Skeletal muscle satellite cell (primary cell): ENCODE measurements at regions not wholly inside any gene's neighbourhood (a gene's known extent, or its start where the extent isn't known, plus 50 kb on each side); places are given as distances from the start of the nearest gene placed in this dataset.

Experiments
- H3K27me3 ChIP-seq: 2 replicates; pipeline ENCODE4 v1.7.0; 2013; ENCODE audit warnings: low read length; ENCODE audit not compliant: control insufficient read depth, insufficient read depth
- H3K36me3 ChIP-seq: 2 replicates; pipeline ENCODE4 v1.7.0; 2013; ENCODE audit warnings: mild to moderate bottlenecking, control low read depth, low read length; ENCODE audit not compliant: insufficient read depth
- H3K4me1 ChIP-seq: 2 replicates; pipeline ENCODE4 v1.7.0; 2013; ENCODE audit warnings: low read length; ENCODE audit not compliant: control insufficient read depth, insufficient read depth
- H3K4me2 ChIP-seq: 2 replicates; pipeline ENCODE4 v1.7.0; 2013; ENCODE audit warnings: mild to moderate bottlenecking, low read length
- H3K4me3 ChIP-seq: 2 replicates; pipeline ENCODE4 v1.7.0; 2013; ENCODE audit warnings: low read length
- H3K9ac ChIP-seq: 2 replicates; pipeline ENCODE4 v1.7.0; 2013; ENCODE audit warnings: mild to moderate bottlenecking, low read depth, low read length, moderate library complexity
- H3K9me3 ChIP-seq: replicated peaks from 2 replicates; pipeline ENCODE4 v1.7.0; 2013; ENCODE audit warnings: mild to moderate bottlenecking, control low read depth, low read length

DNA sequence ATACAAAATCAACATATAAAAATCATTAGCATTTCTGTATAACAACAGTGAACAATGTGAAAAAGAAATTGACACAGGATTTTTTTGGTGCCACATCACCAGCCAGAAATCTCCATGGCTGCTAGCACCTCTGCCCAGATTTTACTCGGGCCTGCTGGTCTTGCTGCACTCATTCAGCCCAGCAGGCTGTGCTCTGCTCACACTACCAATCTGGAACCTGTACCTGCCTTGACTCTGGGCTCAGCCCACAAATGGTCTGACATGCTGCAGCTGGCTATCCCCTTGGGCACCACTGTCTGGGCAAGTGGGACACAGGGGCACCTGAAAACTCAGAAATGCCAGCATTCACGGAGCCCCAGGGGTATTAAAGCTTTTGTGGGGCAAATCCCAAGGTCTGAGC is 392.5 kb upstream of the NRXN1 start:
- no peak overlapping the region for H3K9ac ChIP-seq
- H3K27me3 ChIP-seq: no peaks in the 10 kb centered on the region
- no peaks in the 10 kb centered on the region for H3K9me3 ChIP-seq
- no peaks in the 10 kb centered on the region for H3K36me3 ChIP-seq
- H3K4me3 ChIP-seq: no peak overlapping the region
- H3K4me1 ChIP-seq: no peaks in the 10 kb centered on the region
- no peak overlapping the region for H3K4me2 ChIP-seq

DNA sequence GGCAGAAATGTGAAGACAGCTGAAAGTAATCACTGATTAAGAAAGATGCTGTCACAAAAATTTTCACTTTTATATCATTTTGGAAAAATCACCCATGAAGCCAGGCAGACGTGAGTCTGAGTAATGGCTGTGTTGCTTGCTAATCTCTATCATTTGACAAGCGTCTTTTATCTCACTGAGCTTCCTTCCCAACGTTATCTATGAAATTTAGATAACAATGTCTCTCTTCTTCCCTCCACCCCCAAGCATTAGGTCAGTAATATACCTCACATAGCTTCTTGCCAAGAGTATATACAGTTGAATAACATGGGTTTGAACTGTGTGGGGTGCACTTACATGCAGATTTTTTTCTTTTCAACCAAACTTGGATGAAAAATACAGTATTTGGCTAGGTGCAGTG is 388.6 kb upstream of the NRXN1 start:
- no peaks in the 10 kb centered on the region for H3K27me3 ChIP-seq
- no peaks in the 10 kb centered on the region for H3K9me3 ChIP-seq
- H3K4me2 ChIP-seq: no peak overlapping the region

DNA sequence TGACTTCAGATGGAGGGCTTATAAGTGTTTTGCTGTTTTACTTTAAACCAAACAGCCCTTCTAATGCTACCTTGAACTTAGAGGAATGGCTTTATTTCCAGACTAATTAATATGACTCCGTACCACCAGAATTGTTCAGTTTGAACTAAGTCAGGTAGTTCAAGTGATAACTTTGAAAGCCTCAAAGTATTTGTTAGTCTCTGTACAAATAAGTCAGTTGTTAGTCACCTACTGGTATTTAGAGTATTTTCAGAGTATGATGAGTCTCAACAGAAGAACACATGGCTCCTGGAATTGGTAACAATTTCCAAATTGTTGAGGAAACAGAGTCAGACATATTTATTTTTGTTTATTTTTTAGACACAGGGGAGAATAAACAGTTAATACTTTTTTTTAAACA is 381.8 kb upstream of the NRXN1 start:
- Histone ChIP-seq H3K9ac (no peak overlapping the region), H3K4me2 (no peak overlapping the region), H3K4me1 (no peaks in the 10 kb centered on the region), H3K9me3 (no peaks in the 10 kb centered on the region), H3K27me3 (no peaks in the 10 kb centered on the region), H3K4me3 (no peak overlapping the region), H3K36me3 (no peaks in the 10 kb centered on the region)

More for the DNA sequence above, 388.6 kb upstream of the NRXN1 start:
- no peak overlapping the region for H3K4me3 ChIP-seq
- H3K36me3 ChIP-seq: no peaks in the 10 kb centered on the region
- H3K4me1 ChIP-seq: no peaks in the 10 kb centered on the region
- H3K9ac ChIP-seq: no peak overlapping the region

DNA sequence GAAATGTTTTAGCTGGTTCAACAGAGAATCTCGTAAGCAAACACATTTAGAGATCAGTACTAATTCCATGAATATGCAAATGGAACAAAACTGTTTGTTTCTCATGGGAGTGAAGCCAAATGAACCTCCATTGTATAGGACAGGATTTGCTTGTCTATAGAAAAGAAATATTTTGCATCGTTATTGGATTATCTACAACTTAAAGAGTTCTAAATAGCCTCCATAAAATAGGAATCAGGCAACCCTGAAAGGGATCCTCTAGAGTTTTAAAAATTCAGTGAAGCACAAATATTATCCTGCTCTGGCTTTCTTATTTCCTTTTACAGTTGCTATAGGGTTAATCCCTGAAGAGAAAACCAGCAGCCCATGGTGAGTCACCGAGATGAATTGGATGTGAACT is 378.4 kb upstream of the NRXN1 start:
- Histone ChIP-seq H3K9me3 (no peaks in the 10 kb centered on the region), H3K9ac (no peak overlapping the region), H3K4me3 (no peak overlapping the region), H3K4me1 (no peaks in the 10 kb centered on the region), H3K27me3 (no peaks in the 10 kb centered on the region), H3K4me2 (no peak overlapping the region), H3K36me3 (no peaks in the 10 kb centered on the region)

DNA sequence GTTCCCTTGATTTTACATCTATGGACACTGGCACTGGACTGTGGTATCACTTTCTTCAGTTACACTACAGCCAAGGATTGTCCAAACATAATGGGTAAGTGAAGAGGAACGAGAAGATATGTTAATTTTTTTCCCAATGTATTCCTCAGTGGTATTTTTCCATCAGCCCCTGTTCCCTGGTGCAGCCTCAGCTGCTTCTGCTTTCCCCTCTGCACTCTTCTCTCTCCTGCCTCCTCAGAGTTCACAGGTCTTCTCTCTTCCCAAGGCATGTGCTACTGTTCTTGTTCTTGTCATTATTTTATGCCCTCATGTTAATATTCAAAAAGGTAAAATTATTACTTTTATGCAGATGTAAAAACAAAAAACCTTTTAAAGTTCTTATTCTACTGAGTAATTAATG is 378.0 kb upstream of the NRXN1 start:
- H3K27me3 ChIP-seq: no peaks in the 10 kb centered on the region
- H3K4me3 ChIP-seq: no peak overlapping the region
- H3K4me2 ChIP-seq: no peak overlapping the region
- H3K36me3 ChIP-seq: no peaks in the 10 kb centered on the region
- H3K4me1 ChIP-seq: no peaks in the 10 kb centered on the region
- H3K9ac ChIP-seq: no peak overlapping the region
- H3K9me3 ChIP-seq: no peaks in the 10 kb centered on the region

DNA sequence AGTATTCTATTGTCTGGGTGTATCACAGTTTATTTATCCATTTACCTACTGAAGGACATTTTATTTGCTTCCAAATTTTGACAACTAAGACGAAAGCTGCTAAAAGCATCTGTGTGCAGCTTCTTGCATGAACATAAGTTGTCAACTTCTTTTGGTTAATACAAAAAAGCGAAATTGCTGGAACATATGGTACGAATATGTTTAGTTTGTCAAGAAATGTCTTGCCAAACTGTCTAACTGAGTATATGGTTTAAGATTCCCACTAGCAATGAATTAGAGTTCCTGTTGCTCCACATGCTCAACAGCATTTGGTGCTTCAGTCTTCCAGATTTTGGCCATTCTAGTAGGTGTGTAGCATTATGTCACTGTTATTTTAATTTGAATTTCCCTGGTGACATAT is 372.3 kb upstream of the NRXN1 start:
- Histone ChIP-seq H3K4me2 (no peak overlapping the region), H3K4me3 (no peak overlapping the region), H3K9me3 (no peaks in the 10 kb centered on the region), H3K9ac (no peak overlapping the region), H3K27me3 (no peaks in the 10 kb centered on the region), H3K36me3 (no peaks in the 10 kb centered on the region), H3K4me1 (no peaks in the 10 kb centered on the region)

DNA sequence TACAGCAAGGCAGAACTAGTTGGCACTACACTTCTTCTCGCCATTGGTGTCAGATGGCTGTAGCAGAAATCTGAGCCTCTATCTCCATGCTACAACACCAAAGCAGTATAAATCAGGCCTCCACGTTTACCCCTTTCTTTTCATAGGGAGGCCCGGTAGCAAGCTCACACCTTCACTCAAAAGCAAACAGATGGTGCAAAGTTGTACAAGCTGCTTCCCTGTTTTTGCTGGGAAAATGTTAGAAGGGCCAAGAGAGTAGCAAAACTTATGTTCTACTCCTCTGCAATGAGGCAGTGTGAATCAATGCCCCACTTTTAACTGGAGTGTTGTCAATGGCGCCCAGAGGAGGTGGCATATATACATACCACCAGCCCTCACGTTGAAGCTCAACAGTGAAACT is 369.6 kb upstream of the NRXN1 start:
- H3K9me3 ChIP-seq: no peaks in the 10 kb centered on the region
- no peak overlapping the region for H3K4me3 ChIP-seq

DNA sequence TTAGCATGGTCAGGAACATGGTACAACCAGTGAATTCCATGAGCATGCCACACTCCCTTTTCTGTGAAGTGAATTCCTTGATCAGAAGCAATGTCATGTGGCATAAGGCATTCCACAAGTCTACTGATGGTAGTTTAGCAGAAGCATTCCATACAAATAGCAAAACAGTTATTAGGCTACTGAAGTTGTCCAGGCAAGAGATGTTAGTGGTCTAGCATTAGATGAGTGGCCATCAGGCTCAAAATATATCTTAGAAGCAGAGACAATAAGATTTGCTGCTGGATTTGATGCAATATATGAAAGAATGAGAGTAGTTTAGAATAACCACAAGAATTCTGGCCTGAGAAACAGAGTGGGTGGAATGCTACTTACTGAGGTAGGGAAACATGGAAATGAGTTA is 355.3 kb upstream of the NRXN1 start:
- Histone ChIP-seq H3K9ac (no peak overlapping the region), H3K36me3 (no peaks in the 10 kb centered on the region), H3K9me3 (peaks cover 2% of the 10 kb centered on the region), H3K4me1 (no peaks in the 10 kb centered on the region), H3K4me2 (no peak overlapping the region), H3K27me3 (no peaks in the 10 kb centered on the region), H3K4me3 (no peak overlapping the region)

More for the DNA sequence above, 369.6 kb upstream of the NRXN1 start:
- Histone ChIP-seq H3K4me2 (no peak overlapping the region), H3K9ac (no peak overlapping the region), H3K36me3 (no peaks in the 10 kb centered on the region), H3K27me3 (no peaks in the 10 kb centered on the region), H3K4me1 (no peaks in the 10 kb centered on the region)

DNA sequence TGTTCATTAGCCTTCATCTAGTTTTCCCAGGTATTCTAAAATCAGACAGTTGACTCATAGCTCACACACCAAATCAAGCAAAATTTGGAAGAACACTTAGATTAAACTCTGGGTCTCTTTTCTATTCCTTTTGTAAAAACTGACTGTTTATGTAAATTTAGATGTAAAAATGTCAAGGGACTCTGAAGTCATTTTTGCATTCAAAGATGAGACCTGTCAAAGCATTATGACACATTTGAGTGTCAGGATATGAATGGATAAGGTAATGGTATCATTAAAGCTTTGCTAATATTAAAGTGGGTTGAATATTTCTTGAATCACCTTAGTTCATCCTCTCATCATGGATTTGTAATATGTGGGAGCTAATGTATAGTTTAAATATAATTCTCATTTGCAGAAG is 348.1 kb upstream of the NRXN1 start:
- no peaks in the 10 kb centered on the region for H3K36me3 ChIP-seq
- H3K4me2 ChIP-seq: no peak overlapping the region
- H3K4me1 ChIP-seq: no peaks in the 10 kb centered on the region
- H3K27me3 ChIP-seq: no peaks in the 10 kb centered on the region
- H3K9ac ChIP-seq: no peak overlapping the region
- H3K4me3 ChIP-seq: no peak overlapping the region
- H3K9me3 ChIP-seq: peaks cover 7% of the 10 kb centered on the region

DNA sequence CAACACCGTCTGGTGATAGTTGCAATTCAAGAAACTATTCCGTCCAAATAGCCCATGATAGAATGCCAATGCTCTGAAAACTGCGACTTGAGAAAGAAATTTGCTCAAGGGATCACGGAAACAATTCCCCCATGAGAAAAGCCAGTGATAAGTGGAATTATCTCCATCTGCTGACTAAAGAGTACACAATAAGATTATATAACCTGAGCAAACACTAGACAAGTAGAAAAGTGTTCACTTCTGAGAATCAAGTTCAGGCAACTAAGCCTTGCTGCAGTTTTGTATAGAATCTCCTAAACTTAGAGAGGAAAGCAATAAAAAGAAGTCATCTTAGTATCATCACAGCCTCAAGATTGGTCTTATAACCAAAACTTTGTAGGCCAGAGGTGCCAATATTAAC is 336.3 kb upstream of the NRXN1 start:
- Histone ChIP-seq H3K27me3 (no peaks in the 10 kb centered on the region), H3K4me1 (no peaks in the 10 kb centered on the region), H3K36me3 (no peaks in the 10 kb centered on the region)

DNA sequence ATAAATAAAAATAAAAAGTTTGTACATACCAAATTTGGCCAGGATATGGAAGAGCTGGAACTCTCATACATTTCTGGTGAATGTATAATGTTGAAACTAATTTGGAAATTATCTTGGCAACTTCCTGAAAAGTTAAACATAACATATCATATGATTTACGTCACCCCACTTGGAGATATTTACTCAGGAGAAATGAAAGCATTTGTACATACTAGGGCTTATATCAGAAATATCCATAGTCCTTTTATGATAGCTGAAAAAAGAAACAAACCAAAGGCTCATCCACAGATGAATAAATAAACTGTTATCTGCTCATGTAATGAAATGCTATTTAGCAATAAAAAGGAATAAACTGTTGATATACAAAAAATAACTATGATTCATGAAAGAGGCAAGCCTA is 318.2 kb upstream of the NRXN1 start:
- Histone ChIP-seq H3K4me1 (no peaks in the 10 kb centered on the region), H3K9ac (no peak overlapping the region), H3K9me3 (no peaks in the 10 kb centered on the region), H3K4me3 (no peak overlapping the region), H3K27me3 (no peaks in the 10 kb centered on the region), H3K4me2 (no peak overlapping the region), H3K36me3 (no peaks in the 10 kb centered on the region)

More for the DNA sequence above, 336.3 kb upstream of the NRXN1 start:
- Histone ChIP-seq H3K9ac (no peak overlapping the region), H3K4me2 (no peak overlapping the region), H3K4me3 (no peak overlapping the region), H3K9me3 (no peaks in the 10 kb centered on the region)

DNA sequence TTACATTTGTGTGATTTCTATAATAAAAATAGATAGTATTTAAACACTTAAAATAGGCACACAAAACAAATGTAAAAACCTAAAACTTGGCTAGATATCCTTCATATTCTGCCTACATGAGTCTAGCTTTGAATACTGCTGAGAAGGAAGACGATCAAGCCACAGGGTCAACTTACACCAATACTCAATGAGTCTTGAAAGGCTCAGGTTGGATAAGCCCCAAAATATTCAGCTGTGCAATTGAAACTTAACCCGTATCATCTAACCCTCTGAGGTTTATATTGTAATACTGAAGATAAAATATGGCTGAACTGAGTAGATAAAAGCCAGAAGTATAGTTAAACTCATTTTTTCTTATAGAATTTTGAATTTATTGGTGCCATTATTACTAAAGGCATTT is 313.0 kb upstream of the NRXN1 start:
- no peaks in the 10 kb centered on the region for H3K9me3 ChIP-seq
- H3K4me3 ChIP-seq: no peak overlapping the region
- no peak overlapping the region for H3K9ac ChIP-seq
- no peak overlapping the region for H3K4me2 ChIP-seq
- no peaks in the 10 kb centered on the region for H3K27me3 ChIP-seq
- no peaks in the 10 kb centered on the region for H3K4me1 ChIP-seq
- no peaks in the 10 kb centered on the region for H3K36me3 ChIP-seq
